Activated T-cell treated with anti-CD3 and anti-CD28 coated beads for 4 hours (primary cell): ENCODE measurements at regions not wholly inside any gene's neighbourhood (a gene's known extent, or its start where the extent isn't known, plus 50 kb on each side); places are given as distances from the start of the nearest gene placed in this dataset.

Experiments
- DNase-seq: peaks from one replicate; pipeline ENCODE4 v3.0.0-alpha.2; 2020

DNA sequence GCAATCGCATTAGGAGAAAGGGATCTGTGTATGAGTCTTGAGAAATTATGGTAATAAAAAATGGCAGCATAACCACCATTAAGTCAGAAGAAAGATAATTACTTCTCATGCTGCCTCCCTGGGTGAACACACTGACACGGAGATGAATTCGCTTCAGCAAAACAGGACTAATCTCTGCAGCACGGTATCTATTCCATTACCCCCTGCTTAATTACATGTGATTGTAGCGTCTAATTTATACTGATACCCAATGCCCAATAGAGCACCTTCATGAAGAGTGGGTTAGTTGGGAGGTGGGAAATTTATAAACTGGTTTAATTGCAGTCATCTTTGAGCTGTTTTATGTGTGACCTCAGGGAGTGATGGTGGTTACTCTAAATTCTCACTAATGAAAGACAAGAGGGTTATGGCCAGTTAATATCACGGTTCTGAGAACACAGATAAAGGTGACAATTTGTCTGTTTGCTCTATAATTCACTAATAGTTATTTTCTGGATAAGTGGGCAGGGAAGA is 476.2 kb upstream of the SULF2 start:
- DNase-seq = no peak

DNA sequence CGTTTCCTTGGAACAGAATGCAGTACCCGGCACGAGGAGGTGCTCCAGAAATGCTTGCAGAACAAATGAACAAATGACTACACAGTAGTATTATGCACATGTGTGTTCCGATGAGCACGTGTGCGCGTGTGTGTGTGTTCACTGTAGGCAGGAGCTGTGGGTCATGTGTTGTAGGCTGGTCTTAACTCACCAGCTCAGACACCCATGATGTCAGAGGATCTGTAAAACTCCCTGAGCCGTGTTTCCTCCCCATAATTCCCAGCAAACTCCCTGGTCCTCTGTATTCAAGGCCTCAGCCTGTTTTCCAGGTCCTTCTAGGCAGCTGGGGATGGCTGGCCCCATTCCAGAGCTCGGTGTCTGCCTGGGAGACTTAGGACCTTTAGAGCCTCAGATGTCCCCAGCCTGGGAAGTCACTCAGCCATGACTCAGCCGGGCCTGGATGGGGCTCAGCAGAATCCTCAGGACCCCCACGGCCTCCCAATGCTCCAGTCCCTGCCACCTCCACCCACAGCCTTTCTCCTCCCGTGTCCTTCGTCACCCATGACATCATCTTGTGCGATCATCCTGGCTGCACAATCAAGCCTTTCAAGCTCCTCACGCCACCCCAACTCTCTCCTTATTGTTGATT is 475.0 kb upstream of the SULF2 start:
- no peak for DNase-seq

DNA sequence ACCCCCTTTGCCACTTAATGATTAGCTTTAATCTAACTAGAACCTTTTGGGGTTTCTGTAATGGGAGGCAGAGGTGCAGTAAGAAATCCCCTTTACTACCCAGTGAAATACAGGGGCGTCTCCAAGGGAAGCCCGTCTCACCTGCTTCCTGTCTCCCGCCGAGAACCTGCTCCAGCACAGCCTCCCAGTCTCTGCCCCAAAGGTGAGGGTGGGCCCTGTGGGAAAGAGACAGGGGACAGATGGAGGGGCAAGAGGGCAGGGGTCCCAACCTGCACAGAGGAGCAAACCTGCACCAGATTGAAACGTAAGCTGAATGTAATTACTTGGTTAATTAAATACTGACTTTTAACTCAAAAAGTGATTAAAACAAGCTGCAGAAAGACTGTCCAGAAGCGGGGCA is 474.2 kb upstream of the SULF2 start:
- DNase-seq = no peak

DNA sequence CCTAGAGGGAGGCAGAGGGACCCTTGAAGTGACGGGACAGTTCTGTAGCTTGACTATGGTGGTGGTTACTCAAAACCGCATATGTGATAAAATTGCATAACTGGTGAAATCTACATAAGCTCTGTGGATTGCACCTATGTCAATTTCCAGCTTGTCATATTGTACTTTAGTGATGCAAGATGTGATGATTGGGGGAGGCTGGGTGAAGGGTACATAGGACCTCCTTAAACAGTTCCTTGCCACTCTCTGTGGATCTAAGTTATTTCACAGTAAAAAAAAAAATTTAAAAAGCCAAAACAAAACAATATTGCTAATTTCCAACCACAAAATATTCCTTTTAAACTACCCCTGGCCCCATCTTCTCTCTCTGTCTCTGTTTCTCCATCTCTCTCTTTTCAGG is 472.6 kb upstream of the SULF2 start:
- DNase-seq = no peak

DNA sequence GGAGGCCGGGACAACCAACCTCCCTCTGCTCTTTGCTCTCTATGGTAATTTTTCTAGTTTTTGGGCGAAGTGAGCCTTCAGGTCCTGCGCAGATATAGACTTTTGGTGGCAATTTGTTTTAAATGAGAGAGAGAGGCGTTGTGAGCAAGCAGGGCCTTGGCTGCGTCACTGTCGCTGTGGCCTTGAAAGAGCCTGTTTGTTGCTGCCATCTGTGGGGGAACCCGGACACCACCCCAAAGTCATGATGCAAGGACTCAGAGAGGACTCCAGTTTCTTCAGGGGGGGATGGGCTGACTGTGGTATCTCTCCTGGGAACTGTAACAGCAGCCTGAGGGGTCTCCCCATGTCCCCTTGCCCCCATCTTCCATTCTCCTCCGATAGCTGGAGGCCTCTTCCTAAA is 462.7 kb upstream of the SULF2 start:
- no peak for DNase-seq

DNA sequence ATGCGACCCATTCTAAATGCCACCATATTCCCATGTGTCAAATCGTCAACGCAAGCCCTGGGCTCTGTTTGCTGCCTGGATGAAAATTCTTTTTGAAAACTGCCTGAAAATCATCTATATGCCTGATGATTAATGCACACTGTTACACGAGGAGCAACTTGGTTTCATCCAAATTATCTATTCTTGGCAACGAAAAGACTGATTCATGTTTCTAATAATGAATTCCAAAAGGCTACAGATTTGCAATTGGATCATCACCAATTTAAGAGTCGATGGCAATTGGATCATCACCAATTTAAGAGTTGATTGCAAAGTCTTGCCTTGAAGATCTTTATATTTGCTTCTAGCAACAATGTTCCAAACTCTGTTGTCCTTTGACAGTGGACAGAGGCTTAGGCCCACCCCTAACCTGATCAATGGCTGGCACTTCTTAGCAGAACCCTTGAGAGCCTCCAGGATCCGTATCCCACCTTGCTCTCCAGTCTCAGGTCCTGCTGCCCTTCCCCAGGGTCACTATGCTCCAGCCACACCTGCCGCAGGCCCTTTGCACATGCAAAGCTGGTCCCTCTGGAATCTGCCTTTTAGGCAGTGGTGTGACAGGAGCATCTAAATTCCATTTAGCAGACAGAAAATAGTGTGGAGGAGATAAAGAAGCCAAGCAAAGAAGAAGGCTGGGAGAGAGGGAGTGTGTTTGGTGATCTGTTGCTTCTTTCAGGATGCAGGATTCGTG is 460.9 kb upstream of the SULF2 start:
- no peak for DNase-seq

DNA sequence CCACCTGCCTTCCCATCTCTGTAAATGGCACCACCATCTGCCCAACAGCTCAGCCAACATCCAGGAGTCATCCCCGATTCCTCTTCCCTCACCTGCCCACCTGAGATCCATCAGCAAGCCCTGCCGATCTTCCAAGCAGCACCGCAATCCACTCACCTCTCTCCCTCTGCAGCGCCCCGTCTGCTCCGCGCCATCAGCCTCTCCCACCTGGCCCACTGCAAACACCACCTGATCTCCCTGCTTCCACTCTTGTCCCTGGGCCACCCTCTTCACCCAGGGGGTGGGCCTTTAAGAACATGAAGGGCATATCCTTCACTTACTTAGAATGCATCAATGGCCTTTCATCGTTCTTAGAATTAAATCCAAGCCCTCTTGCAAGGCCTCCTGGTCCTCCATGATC is 457.3 kb upstream of the SULF2 start:
- no peak for DNase-seq

DNA sequence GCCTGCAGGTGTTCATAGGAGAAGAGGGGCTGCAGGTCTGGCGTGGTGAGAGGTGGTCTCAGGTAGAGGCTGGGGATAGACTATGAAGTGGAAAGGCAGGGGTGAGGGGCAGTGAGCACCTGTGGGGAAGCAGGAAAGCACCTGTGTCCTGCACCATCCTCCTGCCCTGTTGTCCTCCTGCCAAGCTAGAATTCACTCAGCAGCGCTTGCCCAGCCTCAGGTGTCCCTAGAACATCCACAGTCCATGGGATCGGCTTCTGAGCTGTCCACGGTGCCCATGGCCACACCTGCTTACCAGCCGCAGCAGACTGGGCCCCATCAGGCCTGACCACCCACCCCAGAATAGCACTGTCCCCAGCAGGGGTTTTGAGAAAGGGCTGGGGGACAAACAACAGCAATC is 456.2 kb upstream of the SULF2 start:
- DNase-seq = no peak

DNA sequence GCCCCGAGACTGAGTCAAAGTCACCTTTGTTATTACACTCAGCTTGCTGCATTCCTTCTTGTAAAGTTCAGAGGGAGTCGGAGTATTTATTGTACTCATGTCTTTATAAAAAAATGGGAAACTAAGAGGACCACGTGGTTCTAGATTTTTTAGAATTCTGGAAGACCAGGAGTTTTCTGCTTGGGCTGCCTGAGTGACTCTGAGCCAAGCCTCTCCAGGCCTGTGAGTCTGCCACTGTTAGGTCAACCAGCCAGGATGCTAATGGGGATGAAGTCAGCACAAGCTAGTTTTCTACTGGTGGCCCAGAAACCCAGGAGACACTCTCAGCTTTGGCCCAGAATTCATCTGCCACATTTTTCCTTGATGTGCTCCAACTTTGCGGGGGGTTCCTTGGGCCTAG is 453.5 kb upstream of the SULF2 start:
- no peak for DNase-seq

DNA sequence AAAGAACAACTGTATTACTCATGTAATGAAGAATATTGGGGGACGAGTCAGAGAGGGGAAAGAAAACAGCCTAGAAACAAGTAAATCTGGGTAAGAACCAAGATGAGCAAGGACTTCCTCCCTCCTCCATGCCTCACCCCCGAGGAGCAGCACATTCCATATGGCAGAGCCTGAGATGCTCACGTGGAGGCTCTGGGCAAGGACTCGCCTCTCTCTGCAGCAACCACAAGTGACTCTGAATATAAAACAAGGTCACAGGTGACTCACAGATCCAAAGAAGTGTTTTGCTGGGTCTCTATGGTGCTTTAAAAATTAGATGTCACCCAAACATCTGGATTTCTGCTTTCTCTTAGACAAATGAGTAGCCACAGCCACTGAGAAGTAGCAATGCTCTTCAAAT is 453.0 kb upstream of the SULF2 start:
- no peak for DNase-seq

DNA sequence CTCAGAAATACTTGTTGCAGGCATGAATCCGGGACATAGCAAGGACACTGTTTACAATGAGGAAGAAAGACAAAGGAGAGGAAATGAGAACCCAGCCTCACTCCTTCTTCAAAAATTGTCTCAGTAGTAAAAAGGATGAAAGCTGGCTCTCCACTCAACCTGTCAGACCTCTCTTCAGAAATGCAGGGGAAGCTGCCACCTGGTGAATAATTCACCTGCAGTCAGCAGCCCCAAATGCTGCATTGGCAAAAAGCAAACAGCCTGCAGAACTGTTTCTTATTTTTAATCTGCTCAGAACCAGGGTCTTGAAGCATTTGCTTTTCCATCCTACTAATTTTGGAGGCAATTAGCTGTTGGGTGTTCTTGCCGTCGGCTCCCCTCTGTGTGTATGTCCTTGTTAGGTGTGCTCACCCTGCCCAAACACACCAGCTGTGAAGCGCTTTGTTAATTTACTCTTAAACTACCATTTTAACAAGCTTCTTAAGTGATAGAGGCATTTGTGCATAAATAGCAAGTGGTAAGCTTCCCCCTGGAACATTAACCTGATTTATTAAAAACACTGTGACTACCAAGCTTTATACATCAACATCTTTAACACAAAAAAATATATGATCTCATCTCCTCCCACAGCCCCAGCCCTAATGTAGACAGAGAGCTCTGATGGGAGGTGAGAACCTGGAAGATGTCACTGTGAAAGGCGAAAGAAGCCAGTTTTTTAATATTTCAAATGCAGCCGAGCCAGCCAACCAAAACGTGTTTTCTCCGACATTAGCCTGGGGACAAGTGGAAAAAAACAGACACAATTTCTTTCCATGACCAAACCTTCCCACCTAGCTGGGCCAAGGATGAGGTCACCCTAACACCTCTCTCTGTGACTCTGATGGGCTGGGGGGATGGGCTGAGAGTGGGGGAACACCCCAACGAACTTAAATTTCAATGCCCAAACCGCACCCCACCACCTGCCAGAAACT is 451.0 kb upstream of the SULF2 start:
- DNase-seq = no peak

DNA sequence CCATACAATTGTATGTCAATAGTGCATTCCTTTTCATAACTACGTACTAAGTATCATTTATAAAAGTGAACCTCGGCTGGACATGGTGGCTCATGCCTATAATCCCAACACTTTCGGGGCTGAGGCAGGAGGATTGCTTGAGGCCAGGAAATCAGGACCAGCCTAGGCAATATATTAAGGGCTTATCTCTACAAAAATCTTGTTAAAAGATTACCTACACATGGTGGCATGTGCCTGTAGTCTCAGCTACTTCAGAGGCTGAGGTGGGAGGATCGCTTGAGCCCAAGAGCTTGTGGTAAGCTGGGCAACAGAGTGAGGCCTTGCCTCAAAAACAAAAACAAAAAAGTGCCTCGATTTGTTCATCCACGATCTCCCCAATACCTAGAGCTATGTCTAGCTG is 449.7 kb upstream of the SULF2 start:
- DNase-seq = no peak

DNA sequence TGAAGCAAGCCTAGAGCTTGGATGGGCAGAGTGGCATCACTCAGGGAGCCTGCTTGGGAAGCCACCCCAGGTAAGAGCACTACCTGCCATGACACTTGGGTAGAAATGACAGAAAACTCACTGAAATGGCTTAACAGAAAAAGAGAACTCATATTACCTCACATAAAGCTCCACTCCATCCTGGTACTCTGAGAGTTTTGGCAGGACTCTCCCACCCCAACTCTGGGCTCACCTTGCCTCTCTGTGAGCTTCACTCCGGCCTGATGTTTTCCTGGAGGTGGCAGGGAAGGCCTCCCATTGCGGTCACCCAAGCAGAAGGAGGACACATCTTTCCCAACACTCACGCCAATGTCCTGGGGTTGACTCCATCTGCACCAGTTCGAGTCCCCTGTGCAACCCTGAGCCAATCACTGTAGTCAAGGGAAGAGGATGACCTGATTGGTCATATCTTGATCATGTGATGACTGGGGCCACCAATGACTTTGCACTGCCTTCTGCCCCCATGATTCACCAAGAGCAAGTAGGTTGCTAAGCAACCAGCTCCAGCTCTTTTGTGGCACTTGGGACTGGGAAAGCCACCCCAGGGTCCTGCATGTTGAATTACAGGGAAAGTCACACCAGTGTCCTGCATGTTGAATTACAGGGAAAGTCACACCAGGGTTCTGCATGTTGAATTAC is 446.1 kb upstream of the SULF2 start:
- DNase-seq = no peak

DNA sequence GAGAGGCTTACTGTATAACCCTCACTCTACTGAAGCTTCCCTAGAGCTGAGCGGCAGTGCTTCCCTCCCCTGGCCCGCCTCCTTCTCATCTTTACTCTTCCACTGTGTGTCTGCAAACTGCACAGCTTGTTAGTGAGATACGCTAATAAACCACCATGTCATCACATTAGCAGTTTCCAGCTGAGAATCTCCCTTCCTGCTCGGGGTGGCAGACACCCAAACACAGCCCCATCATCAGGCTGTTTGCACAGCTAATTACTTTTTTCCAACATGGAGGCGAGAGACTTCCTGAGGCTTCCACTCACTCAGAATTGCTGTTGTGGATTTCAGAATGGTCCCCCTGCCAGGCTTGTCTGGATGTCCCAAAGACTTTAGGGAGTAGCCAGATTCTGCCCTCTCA is 444.9 kb upstream of the SULF2 start:
- no peak for DNase-seq

DNA sequence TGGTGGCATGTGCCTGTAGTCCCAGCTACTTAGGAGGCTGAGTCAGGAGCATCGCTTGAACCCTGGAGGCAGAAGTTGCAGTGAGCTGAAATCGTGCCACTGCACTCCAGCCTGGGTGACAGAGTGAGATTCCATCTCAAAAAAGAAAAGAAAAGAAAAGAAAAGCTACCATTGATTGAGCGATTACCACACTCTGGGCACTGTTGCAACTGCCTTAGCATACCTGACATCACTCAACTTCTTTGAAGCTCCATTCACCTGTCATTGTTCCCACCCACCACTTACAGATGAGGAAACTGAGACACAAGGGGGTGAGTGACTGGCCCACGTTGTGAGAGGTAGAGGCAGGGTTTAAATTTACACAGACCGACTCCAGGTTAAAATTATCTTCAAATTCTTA is 442.1 kb upstream of the SULF2 start:
- DNase-seq = no peak

DNA sequence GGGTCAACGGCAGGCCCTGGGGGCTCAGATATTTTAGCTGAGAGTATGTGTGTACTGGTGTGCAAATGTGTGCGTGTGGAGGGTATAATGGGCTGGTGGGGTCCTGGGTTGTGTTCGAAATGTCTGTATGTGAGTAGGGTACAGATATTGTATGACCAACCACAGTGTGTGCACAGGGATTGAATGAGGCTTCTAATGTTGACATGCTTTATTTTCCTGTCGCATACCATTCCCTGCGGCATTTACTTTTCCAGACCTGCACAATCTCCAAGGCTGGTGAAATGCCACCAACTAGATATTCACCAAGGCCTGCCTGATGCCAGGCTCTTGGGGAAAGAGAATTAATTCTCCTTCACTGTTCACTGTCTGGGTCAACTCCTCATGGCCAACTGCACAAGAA is 441.4 kb upstream of the SULF2 start:
- DNase-seq = no peak

DNA sequence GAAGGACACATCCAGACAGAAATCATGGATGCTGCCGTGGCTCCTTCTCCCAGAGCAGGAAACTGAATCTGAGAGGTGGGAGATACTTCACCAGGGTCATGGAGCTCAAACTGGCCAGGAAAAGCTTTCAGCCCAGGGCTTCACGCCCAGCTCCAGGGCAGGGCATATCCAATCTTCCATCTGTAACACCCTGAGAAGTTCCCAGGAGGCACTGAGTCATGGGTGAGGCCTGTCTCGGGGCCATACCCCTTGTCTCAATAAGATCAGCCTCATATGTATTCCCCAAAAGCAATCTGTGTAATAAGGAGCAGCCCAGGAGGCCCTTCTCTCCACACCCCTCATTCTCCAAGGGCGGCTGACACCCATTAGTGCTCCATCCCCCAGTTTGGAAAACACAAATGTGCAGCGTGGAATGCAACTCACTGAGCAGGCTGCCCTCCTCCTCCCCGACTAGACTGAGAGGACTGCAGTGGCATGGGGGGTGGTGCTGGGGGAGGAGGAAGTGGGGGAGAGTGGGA is 439.3 kb upstream of the SULF2 start:
- DNase-seq = no peak

DNA sequence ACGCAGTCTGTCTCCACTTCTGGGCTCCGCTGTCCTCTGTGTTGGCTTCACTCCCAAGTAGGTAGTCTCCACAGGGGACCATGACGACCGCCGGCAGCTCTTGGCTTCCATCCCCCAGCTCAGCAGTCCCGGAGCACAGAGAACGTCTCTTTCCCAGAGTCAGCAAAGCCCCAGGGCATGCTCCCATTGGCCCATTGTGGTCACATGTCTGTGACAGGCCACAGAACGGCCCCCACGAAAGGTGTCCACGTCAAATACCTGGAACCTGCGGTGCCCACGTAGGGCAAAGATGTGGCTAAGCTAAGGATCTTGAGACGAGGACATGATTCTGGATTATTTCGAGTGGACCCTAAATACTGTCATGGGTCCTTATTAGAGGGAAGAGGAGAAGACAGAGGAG is 438.4 kb upstream of the SULF2 start:
- no peak for DNase-seq

DNA sequence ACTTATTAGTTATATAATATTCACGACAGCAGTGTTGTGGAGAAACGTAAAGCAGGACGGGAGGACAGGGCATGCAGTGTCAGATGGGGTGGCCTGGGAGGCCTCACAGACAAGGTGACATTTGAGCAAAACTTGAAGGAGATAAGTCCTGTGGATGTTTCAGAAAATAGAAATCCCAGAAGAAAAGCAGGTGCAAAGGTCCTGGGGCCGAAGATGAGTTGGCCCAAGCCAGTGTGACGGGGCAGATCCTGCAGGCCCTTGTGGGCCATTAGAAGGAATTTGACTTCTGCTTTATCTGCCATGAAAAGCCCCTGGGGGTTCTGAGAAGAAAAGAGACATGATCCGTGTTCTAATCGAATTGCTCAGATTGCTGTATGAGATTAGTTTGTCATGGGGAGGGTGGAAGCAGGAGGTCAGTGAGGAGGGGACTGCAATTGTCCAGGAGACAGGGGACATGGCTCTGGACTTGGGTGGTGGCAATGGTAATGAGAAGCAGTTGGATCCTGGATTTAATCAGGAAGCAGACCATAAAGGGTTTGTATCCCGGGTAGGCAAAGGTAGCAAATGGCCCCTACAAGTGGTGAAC is 437.4 kb upstream of the SULF2 start:
- DNase-seq = no peak

DNA sequence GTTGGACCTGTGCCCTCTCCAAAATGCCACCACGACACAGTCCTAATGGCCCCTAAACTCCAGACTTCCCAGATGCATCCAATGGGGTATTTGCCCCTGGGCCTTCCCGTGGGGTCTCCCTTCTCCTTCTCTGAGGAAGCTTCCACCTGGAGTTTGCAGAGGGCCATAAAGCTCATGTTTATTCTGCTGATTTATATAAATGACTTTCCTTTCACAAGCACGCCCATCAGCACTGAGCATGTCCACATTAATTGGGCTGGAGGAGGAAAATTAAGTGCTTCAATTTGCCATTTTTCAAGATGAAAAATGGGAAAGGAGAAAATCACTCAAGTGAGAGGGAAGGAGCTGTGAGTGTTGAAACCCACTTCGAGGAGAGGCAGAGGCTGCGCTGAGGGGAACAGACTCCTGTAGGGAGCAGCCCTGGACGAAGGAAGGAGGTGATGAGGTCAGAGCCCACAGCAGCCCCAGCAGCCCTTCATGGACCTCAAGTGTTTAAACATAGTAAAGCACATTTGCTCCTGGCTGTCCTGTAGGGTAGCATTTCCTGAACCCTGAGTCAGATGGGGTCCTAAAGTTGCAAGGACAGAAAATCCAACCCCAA is 434.9 kb upstream of the SULF2 start:
- DNase-seq = no peak

DNA sequence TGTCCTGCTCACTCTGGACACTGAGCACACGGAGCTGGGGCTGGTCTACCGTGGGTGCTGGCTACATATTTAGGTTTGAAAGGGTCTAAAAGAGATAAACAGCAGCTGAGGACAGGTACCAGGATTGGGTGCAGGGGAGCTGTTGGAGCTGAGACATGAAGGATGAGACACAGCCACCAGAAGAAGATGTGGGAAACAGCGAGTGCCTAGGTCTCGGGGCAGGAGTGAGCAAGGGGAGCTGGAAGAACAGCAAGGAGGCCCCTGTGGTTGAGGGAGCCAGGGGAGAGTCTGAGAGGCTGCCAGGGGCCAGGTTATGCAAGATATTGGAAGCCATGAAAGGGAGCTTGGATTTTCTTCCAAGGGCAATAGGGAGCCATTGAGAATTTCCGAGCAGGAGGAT is 434.0 kb upstream of the SULF2 start:
- no peak for DNase-seq

DNA sequence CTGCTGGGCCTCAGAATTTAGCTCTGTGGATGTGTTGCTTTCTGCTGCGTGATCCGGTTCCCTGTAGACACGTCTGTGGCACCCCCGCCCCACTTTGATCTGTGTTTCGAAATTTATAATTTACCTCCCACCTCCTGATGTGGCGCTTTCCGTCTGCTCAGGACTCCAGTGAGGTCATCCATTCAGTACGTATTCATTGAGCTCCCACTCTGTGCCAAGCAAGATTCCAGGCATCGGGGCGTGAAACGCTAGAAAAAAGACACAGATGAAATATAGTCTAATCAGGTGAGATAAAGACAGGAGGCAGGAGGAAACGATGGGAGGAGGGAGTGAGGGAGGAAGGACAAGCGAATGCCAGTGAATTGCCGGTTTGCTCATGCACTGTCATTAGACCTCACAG is 431.9 kb upstream of the SULF2 start:
- no peak for DNase-seq
